GM23338 (cell line): ENCODE measurements at regions not wholly inside any gene's neighbourhood (a gene's known extent, or its start where the extent isn't known, plus 50 kb on each side); places are given as distances from the start of the nearest gene placed in this dataset.

Source experiments
- ATAC-seq: fragments of 200-7000 bp; cut with Tn5 transposase; 3 replicates; pipeline ENCODE4 v1.9.1; 2020
- DNase-seq: peaks from one replicate; pipeline ENCODE4 v3.0.0-alpha.2; 2015; ENCODE audit warnings: low spot score
- H2AFZ ChIP-seq: fragments of 200-600 bp; sonication (generic); 2 replicates; pipeline ENCODE4 v1.8.0; 2016; ENCODE audit warnings: antibody characterized with exemption, mild to moderate bottlenecking, moderate library complexity
- H3F3A ChIP-seq: fragments of 200-600 bp; sonication (generic); replicated peaks from 2 replicates; pipeline ENCODE4 v1.8.0; 2017; ENCODE audit warnings: antibody characterized with exemption, mixed run types, low read depth
- H3K27ac ChIP-seq: fragments of 200-600 bp; sonication (generic); 2 replicates; pipeline ENCODE4 v1.6.1; 2016; ENCODE audit warnings: low read depth
- H3K27me3 ChIP-seq: fragments of 200-600 bp; sonication (generic); 2 replicates; pipeline ENCODE4 v1.8.0; 2016; ENCODE audit warnings: mild to moderate bottlenecking, mixed run types, moderate library complexity; ENCODE audit not compliant: insufficient read depth
- H3K36me3 ChIP-seq: fragments of 200-600 bp; sonication (generic); 2 replicates; pipeline ENCODE4 v1.8.0; 2016; ENCODE audit warnings: mild to moderate bottlenecking; ENCODE audit not compliant: insufficient read depth
- H3K4me1 ChIP-seq: fragments of 200-600 bp; sonication (generic); 2 replicates; pipeline ENCODE4 v1.8.0; 2016; ENCODE audit warnings: mild to moderate bottlenecking, moderate library complexity; ENCODE audit not compliant: insufficient read depth
- H3K4me2 ChIP-seq: fragments of 200-600 bp; sonication (generic); 2 replicates; pipeline ENCODE4 v1.7.1; 2017; ENCODE audit warnings: mixed run types
- H3K4me3 ChIP-seq: fragments of 200-600 bp; sonication (generic); 2 replicates; pipeline ENCODE4 v1.6.1; 2016; ENCODE audit warnings: mixed run types
- H3K79me2 ChIP-seq: fragments of 200-600 bp; sonication (generic); replicated peaks from 2 replicates; pipeline ENCODE4 v1.8.0; 2017; ENCODE audit warnings: mild to moderate bottlenecking; ENCODE audit not compliant: insufficient read depth
- H3K9me2 ChIP-seq: fragments of 200-600 bp; sonication (generic); 2 replicates; pipeline ENCODE4 v1.8.0; 2017; ENCODE audit not compliant: insufficient read depth
- H4K20me1 ChIP-seq: fragments of 200-600 bp; sonication (generic); replicated peaks from 2 replicates; pipeline ENCODE4 v1.8.0; 2017; ENCODE audit warnings: mild to moderate bottlenecking; ENCODE audit not compliant: insufficient read depth
- H3K27ac Mint-ChIP-seq: 2 replicates; pipeline ENCODE4 v1.8.0; 2020; ENCODE audit warnings: inconsistent platforms, mild to moderate bottlenecking, moderate library complexity, mixed read lengths
- H3K27me3 Mint-ChIP-seq: 3 replicates; pipeline ENCODE4 v1.8.0; 2022; ENCODE audit warnings: low read depth, mild to moderate bottlenecking, moderate library complexity, mixed read lengths, inconsistent platforms; ENCODE audit not compliant: insufficient read depth, poor library complexity
- H3K36me3 Mint-ChIP-seq: 3 replicates; pipeline ENCODE4 v1.8.0; 2021; ENCODE audit warnings: low read depth, mild to moderate bottlenecking, inconsistent platforms, moderate library complexity, mixed read lengths
- H3K4me1 Mint-ChIP-seq: 3 replicates; pipeline ENCODE4 v1.8.0; 2020; ENCODE audit warnings: mild to moderate bottlenecking, inconsistent platforms, mixed read lengths
- H3K4me3 Mint-ChIP-seq: 3 replicates; pipeline ENCODE4 v1.8.0; 2021; ENCODE audit warnings: moderate library complexity, mild to moderate bottlenecking, inconsistent platforms, mixed read lengths
- H3K9me3 Mint-ChIP-seq: 3 replicates; pipeline ENCODE4 v1.8.0; 2020; ENCODE audit warnings: moderate library complexity, mild to moderate bottlenecking, inconsistent platforms, mixed read lengths
- CREB1 ChIP-seq: fragments of 250-450 bp; sonication (Bioruptor Pico); IDR thresholded peaks from 2 replicates; pipeline ENCODE4 v1.5.0; 2020; ENCODE audit warnings: low read depth, mild to moderate bottlenecking, moderate library complexity
- CTCF ChIP-seq, 2 experiments: fragments of 200-600 bp in 1 of 2; sonication (generic) in 1 of 2; conservative IDR thresholded peaks; 2 replicates each; pipeline versions ENCODE4 v1.5.1 to v1.6.1; 2016 to 2017; ENCODE audit warnings: antibody characterized with exemption in 2 of 2, low read depth in 2 of 2, mild to moderate bottlenecking in 2 of 2, moderate library complexity in 1 of 2
- EZH2 ChIP-seq: fragments of 200-600 bp; sonication (generic); IDR thresholded peaks from one replicate; pipeline ENCODE4 v1.8.0; 2017; ENCODE audit warnings: antibody characterized with exemption, mild to moderate bottlenecking, low read depth; ENCODE audit not compliant: unreplicated experiment
- EZH2phosphoT487 ChIP-seq: fragments of 200-600 bp; sonication (generic); IDR thresholded peaks from one replicate; pipeline ENCODE4 v1.8.1; 2018; ENCODE audit warnings: antibody characterized with exemption; ENCODE audit not compliant: unreplicated experiment
- JUNB ChIP-seq: IDR thresholded peaks from one replicate; pipeline ENCODE4 v1.6.1; 2016; ENCODE audit warnings: antibody characterized with exemption; ENCODE audit not compliant: unreplicated experiment
- NANOG ChIP-seq: IDR thresholded peaks from 2 replicates; pipeline ENCODE4 v1.6.1; 2016; ENCODE audit warnings: antibody characterized with exemption, borderline replicate concordance
- POLR2AphosphoS5 ChIP-seq: IDR thresholded peaks from 2 replicates; pipeline ENCODE4 v1.6.1; 2016; ENCODE audit warnings: antibody characterized with exemption, low read depth
- STAT1 ChIP-seq: IDR thresholded peaks from one replicate; pipeline ENCODE4 v1.6.1; 2016; ENCODE audit warnings: antibody characterized with exemption; ENCODE audit not compliant: unreplicated experiment
- ZNF114 ChIP-seq: fragments of 250-450 bp; sonication (Bioruptor Pico); IDR thresholded peaks from 2 replicates; pipeline ENCODE4 v1.5.0; 2020; ENCODE audit warnings: mild to moderate bottlenecking, moderate library complexity
- ZNF331 ChIP-seq: fragments of 250-450 bp; sonication (Bioruptor Pico); IDR thresholded peaks from 2 replicates; pipeline ENCODE4 v1.5.0; 2020; ENCODE audit warnings: low read depth, mild to moderate bottlenecking, moderate library complexity
- ZNF462 ChIP-seq: fragments of 250-450 bp; sonication (Bioruptor Pico); IDR thresholded peaks from 2 replicates; pipeline ENCODE4 v1.5.0; 2020; ENCODE audit warnings: mild to moderate bottlenecking, moderate library complexity
- TF ChIP-seq, protein P1 (sequence below): IDR thresholded peaks from 2 replicates; pipeline ENCODE4 v1.6.1; 2016; ENCODE audit warnings: antibody characterized with exemption
- TF ChIP-seq, protein P2 (sequence below): IDR thresholded peaks from one replicate; pipeline ENCODE4 v1.6.1; 2018; ENCODE audit warnings: antibody characterized with exemption; ENCODE audit not compliant: unreplicated experiment

DNA sequence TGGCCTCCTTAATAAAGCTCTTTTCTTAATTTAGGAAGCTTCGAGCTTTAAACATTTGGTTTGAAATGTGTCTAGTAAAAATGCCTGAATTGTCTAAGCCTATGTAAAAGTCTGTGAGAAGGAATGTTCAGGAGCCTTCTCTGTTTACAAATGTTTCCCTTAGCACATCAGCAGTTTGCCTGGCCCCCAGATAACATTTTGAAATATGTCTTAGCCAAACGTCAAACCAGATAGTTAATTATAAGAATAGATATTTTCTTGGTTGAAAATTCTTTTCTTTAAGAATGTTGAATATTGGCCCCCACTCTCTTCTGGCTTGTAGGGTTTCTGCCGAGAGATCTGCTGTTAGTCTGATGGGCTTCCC is 498.6 kb downstream of the CCDC85A start:
- TF ChIP-seq STAT1, result no peak
- no peak for TF ChIP-seq CREB1 (CRISPR knock-in tag)
- TF ChIP-seq POLR2AphosphoS5, result no peak
- no peak for TF ChIP-seq ZNF331 (CRISPR knock-in tag)
- no peak for TF ChIP-seq EZH2phosphoT487
- no peak for TF ChIP-seq ZNF462 (CRISPR knock-in tag)
- no peak for TF ChIP-seq CTCF (conservative IDR thresholded peaks at IDR 0.05; ENCODE audit: low read depth in 2 of 2)
- no peak for TF ChIP-seq NANOG
- TF ChIP-seq ZNF114 (CRISPR knock-in tag), result no peak
- no peak for TF ChIP-seq EZH2
- TF ChIP-seq, protein P1, sequence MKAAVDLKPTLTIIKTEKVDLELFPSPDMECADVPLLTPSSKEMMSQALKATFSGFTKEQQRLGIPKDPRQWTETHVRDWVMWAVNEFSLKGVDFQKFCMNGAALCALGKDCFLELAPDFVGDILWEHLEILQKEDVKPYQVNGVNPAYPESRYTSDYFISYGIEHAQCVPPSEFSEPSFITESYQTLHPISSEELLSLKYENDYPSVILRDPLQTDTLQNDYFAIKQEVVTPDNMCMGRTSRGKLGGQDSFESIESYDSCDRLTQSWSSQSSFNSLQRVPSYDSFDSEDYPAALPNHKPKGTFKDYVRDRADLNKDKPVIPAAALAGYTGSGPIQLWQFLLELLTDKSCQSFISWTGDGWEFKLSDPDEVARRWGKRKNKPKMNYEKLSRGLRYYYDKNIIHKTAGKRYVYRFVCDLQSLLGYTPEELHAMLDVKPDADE, result no peak
- no peak for TF ChIP-seq JUNB
- TF ChIP-seq, protein P2, sequence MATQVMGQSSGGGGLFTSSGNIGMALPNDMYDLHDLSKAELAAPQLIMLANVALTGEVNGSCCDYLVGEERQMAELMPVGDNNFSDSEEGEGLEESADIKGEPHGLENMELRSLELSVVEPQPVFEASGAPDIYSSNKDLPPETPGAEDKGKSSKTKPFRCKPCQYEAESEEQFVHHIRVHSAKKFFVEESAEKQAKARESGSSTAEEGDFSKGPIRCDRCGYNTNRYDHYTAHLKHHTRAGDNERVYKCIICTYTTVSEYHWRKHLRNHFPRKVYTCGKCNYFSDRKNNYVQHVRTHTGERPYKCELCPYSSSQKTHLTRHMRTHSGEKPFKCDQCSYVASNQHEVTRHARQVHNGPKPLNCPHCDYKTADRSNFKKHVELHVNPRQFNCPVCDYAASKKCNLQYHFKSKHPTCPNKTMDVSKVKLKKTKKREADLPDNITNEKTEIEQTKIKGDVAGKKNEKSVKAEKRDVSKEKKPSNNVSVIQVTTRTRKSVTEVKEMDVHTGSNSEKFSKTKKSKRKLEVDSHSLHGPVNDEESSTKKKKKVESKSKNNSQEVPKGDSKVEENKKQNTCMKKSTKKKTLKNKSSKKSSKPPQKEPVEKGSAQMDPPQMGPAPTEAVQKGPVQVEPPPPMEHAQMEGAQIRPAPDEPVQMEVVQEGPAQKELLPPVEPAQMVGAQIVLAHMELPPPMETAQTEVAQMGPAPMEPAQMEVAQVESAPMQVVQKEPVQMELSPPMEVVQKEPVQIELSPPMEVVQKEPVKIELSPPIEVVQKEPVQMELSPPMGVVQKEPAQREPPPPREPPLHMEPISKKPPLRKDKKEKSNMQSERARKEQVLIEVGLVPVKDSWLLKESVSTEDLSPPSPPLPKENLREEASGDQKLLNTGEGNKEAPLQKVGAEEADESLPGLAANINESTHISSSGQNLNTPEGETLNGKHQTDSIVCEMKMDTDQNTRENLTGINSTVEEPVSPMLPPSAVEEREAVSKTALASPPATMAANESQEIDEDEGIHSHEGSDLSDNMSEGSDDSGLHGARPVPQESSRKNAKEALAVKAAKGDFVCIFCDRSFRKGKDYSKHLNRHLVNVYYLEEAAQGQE, result no peak
- ATAC-seq, result no peak

More for the DNA sequence above, 498.6 kb downstream of the CCDC85A start:
- Mint-ChIP-seq H3K27me3 (no peaks in the 10 kb centered on the region), H3K4me1 (peaks cover 3% of the 10 kb centered on the region; the same call in 1 of the 3 replicates), H3K36me3 (no peaks in the 10 kb centered on the region), H3K9me3 (no peaks in the 10 kb centered on the region), H3K4me3 (no peak overlapping the region), H3K27ac (no peak overlapping the region)
- H3K9me2 ChIP-seq, result no peaks in the 10 kb centered on the region
- no peaks in the 10 kb centered on the region for H3K79me2 ChIP-seq
- H3K27ac ChIP-seq, result no peak overlapping the region
- H3K27me3 ChIP-seq, result no peaks in the 10 kb centered on the region
- no peaks in the 10 kb centered on the region for H3F3A ChIP-seq
- H3K4me2 ChIP-seq, result no peak overlapping the region
- no peaks in the 10 kb centered on the region for H3K36me3 ChIP-seq
- no peak for DNase-seq
- H4K20me1 ChIP-seq, result no peaks in the 10 kb centered on the region
- H2AFZ ChIP-seq, result no peak overlapping the region
- H3K4me1 ChIP-seq, result no peaks in the 10 kb centered on the region
- no peak overlapping the region for H3K4me3 ChIP-seq
